OCI-LY3 (cell line): ENCODE measurements at regions not wholly inside any gene's neighbourhood (a gene's known extent, or its start where the extent isn't known, plus 50 kb on each side); places are given as distances from the start of the nearest gene placed in this dataset.
A peak's percentile ranks its signal among the peaks of the same experiment; 100 is the strongest.

Source experiments
- H2AFZ ChIP-seq: fragments of 200-600, 300-600 bp; shearing (Covaris generic); 2 replicates; pipeline ENCODE4 v1.6.0; 2014; ENCODE audit warnings: antibody characterized with exemption, low read depth, low read length
- H3K27ac ChIP-seq: fragments of 200-600, 300-600 bp; sonication (generic); 2 replicates; pipeline ENCODE4 v1.5.1; 2014; ENCODE audit warnings: mild to moderate bottlenecking, low read length, moderate library complexity, mixed read lengths
- H3K27me3 ChIP-seq: fragments of 200-600, 300-600 bp; sonication (generic); 2 replicates; pipeline ENCODE4 v1.6.1; 2014; ENCODE audit warnings: low read depth, low read length, mixed read lengths
- H3K36me3 ChIP-seq: fragments of 200-600, 300-600 bp; sonication (generic); replicated peaks from 2 replicates; pipeline ENCODE3; 2014; ENCODE audit warnings: low read depth, low read length, mixed read lengths
- H3K4me1 ChIP-seq: fragments of 300-600, 200-600 bp; sonication (generic); 2 replicates; pipeline ENCODE4 v1.6.1; 2014; ENCODE audit warnings: low read length, mixed read lengths
- H3K4me2 ChIP-seq: fragments of 200-600, 300-600 bp; sonication (generic); 2 replicates; pipeline ENCODE4 v1.6.1; 2014; ENCODE audit warnings: low read length, mixed read lengths
- H3K4me3 ChIP-seq: fragments of 300-600, 200-600 bp; sonication (generic); 2 replicates; pipeline ENCODE4 v1.5.1; 2014; ENCODE audit warnings: antibody characterized with exemption, mild to moderate bottlenecking, low read length, moderate library complexity
- H3K79me2 ChIP-seq: fragments of 300-600, 200-600 bp; shearing (Covaris generic); 2 replicates; pipeline ENCODE4 v1.6.1; 2014; ENCODE audit warnings: mild to moderate bottlenecking, low read length, mixed read lengths
- H3K9ac ChIP-seq: fragments of 300-600, 200-600 bp; shearing (Covaris generic); 2 replicates; pipeline ENCODE4 v1.6.0; 2014; ENCODE audit warnings: mild to moderate bottlenecking, low read length, moderate library complexity
- H3K9me3 ChIP-seq: fragments of 200-600, 300-600 bp; shearing (Covaris generic); 2 replicates; pipeline ENCODE4 v1.6.1; 2014; ENCODE audit warnings: low read length, mixed read lengths; ENCODE audit not compliant: insufficient read depth
- H4K20me1 ChIP-seq: fragments of 200-600, 300-600 bp; sonication (generic); 2 replicates; pipeline ENCODE4 v1.6.1; 2016; ENCODE audit warnings: low read length, mixed read lengths; ENCODE audit not compliant: insufficient read depth
- CTCF ChIP-seq: fragments of 200-600, 300-600 bp; sonication (generic); IDR thresholded peaks from 2 replicates; pipeline ENCODE4 v1.5.1; 2014; ENCODE audit warnings: antibody characterized with exemption, low read length, low read depth
- EZH2phosphoT487 ChIP-seq: fragments of 200-600 bp; shearing (Covaris generic); IDR thresholded peaks from 2 replicates; pipeline ENCODE4 v1.6.1; 2018; ENCODE audit warnings: antibody characterized with exemption, mixed run types, low read depth

GRCh38 chr5:68408345-68408871, 192.9 kb downstream of the PIK3R1 start:
- TF ChIP-seq EZH2phosphoT487 (no peak), CTCF (no peak)
- peaks cover 8% of the 10 kb centered on the region; the same call in 1 of the 2 replicates for H3K4me1 ChIP-seq
- H3K36me3 ChIP-seq = no peaks in the 10 kb centered on the region
- H3K4me2 ChIP-seq = no peak overlapping the region
- H3K27me3 ChIP-seq = no peaks in the 10 kb centered on the region
- no peak overlapping the region for H2AFZ ChIP-seq
- H3K27ac ChIP-seq = no peak overlapping the region
- H4K20me1 ChIP-seq = no peaks in the 10 kb centered on the region
- H3K9ac ChIP-seq = no peak overlapping the region
- H3K79me2 ChIP-seq = no peaks in the 10 kb centered on the region
- H3K9me3 ChIP-seq = no peaks in the 10 kb centered on the region
- no peak overlapping the region for H3K4me3 ChIP-seq

DNA sequence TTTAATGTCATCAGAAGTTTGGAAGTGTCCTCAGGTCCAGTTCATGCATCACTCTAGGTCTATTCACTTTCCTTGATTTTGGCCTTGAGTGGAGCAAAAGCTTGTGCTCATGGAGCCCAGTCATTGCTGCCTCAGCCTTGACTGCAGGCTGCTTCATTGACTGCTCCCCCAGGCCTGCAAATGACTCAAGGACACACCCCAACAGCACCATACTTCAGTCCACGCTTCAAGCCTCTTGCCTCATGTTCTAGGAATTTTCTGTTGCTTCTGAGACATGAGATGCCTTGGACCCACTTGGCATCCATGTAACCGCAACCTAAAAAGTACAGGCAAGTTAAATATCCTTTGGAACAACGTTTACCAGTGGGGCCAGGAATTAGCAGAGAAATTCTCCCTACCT, 193.7 kb downstream of the PIK3R1 start:
- Histone ChIP-seq H3K36me3 (no peaks in the 10 kb centered on the region), H3K9me3 (no peaks in the 10 kb centered on the region), H3K4me2 (no peak overlapping the region), H2AFZ (no peak overlapping the region), H3K27me3 (no peaks in the 10 kb centered on the region), H3K4me3 (no peak overlapping the region), H4K20me1 (no peaks in the 10 kb centered on the region), H3K9ac (no peak overlapping the region), H3K79me2 (no peaks in the 10 kb centered on the region), H3K27ac (no peak overlapping the region), H3K4me1 (peaks cover 8% of the 10 kb centered on the region; the same call in 1 of the 2 replicates)
- TF ChIP-seq CTCF = no peak
- no peak for TF ChIP-seq EZH2phosphoT487

GRCh38 chr5:68411161-68411560, 195.6 kb downstream of the PIK3R1 start:
- Histone ChIP-seq H3K36me3 (no peaks in the 10 kb centered on the region), H4K20me1 (no peaks in the 10 kb centered on the region), H3K4me1 (peaks cover 8% of the 10 kb centered on the region; the same call in 1 of the 2 replicates), H2AFZ (no peak overlapping the region), H3K4me3 (no peak overlapping the region), H3K27me3 (no peaks in the 10 kb centered on the region), H3K9me3 (no peaks in the 10 kb centered on the region), H3K9ac (no peak overlapping the region), H3K79me2 (no peaks in the 10 kb centered on the region), H3K4me2 (no peak overlapping the region), H3K27ac (no peak overlapping the region)
- no peak for TF ChIP-seq EZH2phosphoT487
- TF ChIP-seq CTCF = no peak

GRCh38 chr5:68415177-68416085, 199.9 kb downstream of the PIK3R1 start:
- Histone ChIP-seq H4K20me1 (no peaks in the 10 kb centered on the region), H3K4me2 (no peak overlapping the region), H3K79me2 (no peaks in the 10 kb centered on the region), H3K36me3 (no peaks in the 10 kb centered on the region), H3K27ac (no peak overlapping the region), H3K4me1 (no peaks in the 10 kb centered on the region), H2AFZ (0 out of 2 replicates have a peak overlapping the region, but pooled peaks have one; percentile 46), H3K4me3 (no peak overlapping the region), H3K27me3 (no peaks in the 10 kb centered on the region), H3K9ac (no peak overlapping the region), H3K9me3 (no peaks in the 10 kb centered on the region)
- TF ChIP-seq EZH2phosphoT487 = no peak
- no peak for TF ChIP-seq CTCF
